NT2/D1 (cell line): ENCODE measurements at regions not wholly inside any gene's neighbourhood (a gene's known extent, or its start where the extent isn't known, plus 50 kb on each side); places are given as distances from the start of the nearest gene placed in this dataset.

ENCODE experiments used
- SUZ12 ChIP-seq: IDR thresholded peaks from 2 replicates; pipeline ENCODE4 v1.6.1; 2011; ENCODE audit not compliant: insufficient read length, insufficient read depth; ENCODE audit errors: extremely low read depth
- ZNF274 ChIP-seq: IDR thresholded peaks from 2 replicates; pipeline ENCODE4 v1.6.1; 2011; ENCODE audit warnings: mild to moderate bottlenecking, low read depth, low read length

- TF ChIP-seq ZNF274 (no peak), SUZ12 (no peak)
Measured at GRCh38 chr1:93768380-93768863, 86.8 kb upstream of the BCAR3 start.
